ENCODE measurements at regions not wholly inside any gene's neighbourhood (a gene's known extent, or its start where the extent isn't known, plus 50 kb on each side); places are given as distances from the start of the nearest gene placed in this dataset.

DNA sequence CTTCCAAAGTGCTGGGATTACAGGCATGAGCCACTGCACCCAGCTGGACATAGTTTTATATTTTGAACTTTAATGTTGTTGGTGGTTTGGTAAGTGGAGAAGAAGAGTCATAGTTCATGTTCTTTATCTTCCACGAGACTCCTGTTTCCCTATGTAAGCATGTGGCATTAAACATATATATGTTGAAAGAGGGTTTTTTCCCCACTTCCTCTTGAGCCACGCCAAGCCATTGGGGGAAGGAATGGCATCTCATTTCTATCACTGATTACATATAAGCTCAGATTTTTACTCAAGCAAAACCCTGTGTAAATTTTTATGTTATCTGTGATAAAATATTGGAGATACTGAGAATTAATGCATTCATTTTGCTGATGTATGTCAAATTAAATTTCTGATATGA, 300.4 kb downstream of the PHF14 start:
- TF ChIP-seq, protein P1, sequence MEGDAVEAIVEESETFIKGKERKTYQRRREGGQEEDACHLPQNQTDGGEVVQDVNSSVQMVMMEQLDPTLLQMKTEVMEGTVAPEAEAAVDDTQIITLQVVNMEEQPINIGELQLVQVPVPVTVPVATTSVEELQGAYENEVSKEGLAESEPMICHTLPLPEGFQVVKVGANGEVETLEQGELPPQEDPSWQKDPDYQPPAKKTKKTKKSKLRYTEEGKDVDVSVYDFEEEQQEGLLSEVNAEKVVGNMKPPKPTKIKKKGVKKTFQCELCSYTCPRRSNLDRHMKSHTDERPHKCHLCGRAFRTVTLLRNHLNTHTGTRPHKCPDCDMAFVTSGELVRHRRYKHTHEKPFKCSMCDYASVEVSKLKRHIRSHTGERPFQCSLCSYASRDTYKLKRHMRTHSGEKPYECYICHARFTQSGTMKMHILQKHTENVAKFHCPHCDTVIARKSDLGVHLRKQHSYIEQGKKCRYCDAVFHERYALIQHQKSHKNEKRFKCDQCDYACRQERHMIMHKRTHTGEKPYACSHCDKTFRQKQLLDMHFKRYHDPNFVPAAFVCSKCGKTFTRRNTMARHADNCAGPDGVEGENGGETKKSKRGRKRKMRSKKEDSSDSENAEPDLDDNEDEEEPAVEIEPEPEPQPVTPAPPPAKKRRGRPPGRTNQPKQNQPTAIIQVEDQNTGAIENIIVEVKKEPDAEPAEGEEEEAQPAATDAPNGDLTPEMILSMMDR (conservative IDR thresholded peaks at IDR 0.05 in 1 of 2, IDR thresholded peaks at IDR 0.05 in 1 of 2; ENCODE audit: low read depth in 1 of 2, low read length in 2 of 2): no peak
- TF ChIP-seq EZH2 (IDR thresholded peaks at IDR 0.05; ENCODE audit: low read length, missing control alignments): no peak

Measured in fibroblast of lung (primary cell).